Stimulated activated effector memory CD8-positive, alpha-beta T cell treated with anti-CD3 and anti-CD28 coated beads, Interleukin-12 subunit alpha, Interleukin-12 subunit beta, amount 100 ng/mL, for 72 hours (primary cell): ENCODE measurements at regions not wholly inside any gene's neighbourhood (a gene's known extent, or its start where the extent isn't known, plus 50 kb on each side); places are given as distances from the start of the nearest gene placed in this dataset.

Experiments
- ATAC-seq: fragments of 150-1000 bp; cut with Tn5 transposase; 2 replicates; pipeline ENCODE4 v1.10.0; 2021
- DNase-seq, 2 donors: peaks; one replicate each; pipeline ENCODE4 v3.0.0; 2021 to 2022; ENCODE audit warnings: low spot score in 2 of 2
- H3K27ac Mint-ChIP-seq: one replicate; pipeline ENCODE4 v1.8.0; 2022; ENCODE audit warnings: mild to moderate bottlenecking, mixed read lengths
- H3K36me3 Mint-ChIP-seq: one replicate; pipeline ENCODE4 v1.8.0; 2022; ENCODE audit warnings: mild to moderate bottlenecking, mixed read lengths
- H3K4me1 Mint-ChIP-seq: one replicate; pipeline ENCODE4 v1.8.0; 2022; ENCODE audit warnings: mixed read lengths
- H3K4me3 Mint-ChIP-seq: one replicate; pipeline ENCODE4 v1.8.0; 2022; ENCODE audit warnings: mild to moderate bottlenecking, mixed read lengths
- H3K9me3 Mint-ChIP-seq: one replicate; pipeline ENCODE4 v1.8.0; 2022; ENCODE audit warnings: mixed read lengths

GRCh38 chr13:105825071-105825470, 710.4 kb downstream of the EFNB2 start:
- ATAC-seq = no peak
- H3K36me3 Mint-ChIP-seq = no peaks in the 10 kb centered on the region
- H3K27ac Mint-ChIP-seq = no peak overlapping the region
- H3K4me1 Mint-ChIP-seq = no peaks in the 10 kb centered on the region
- DNase-seq = no peak
- no peak overlapping the region for H3K4me3 Mint-ChIP-seq
- peaks cover 7% of the 10 kb centered on the region for H3K9me3 Mint-ChIP-seq

- no peaks in the 10 kb centered on the region for H3K36me3 Mint-ChIP-seq
- ATAC-seq (no peak), DNase-seq (no peak)
- H3K4me3 Mint-ChIP-seq = no peak overlapping the region
- H3K9me3 Mint-ChIP-seq = peaks cover 7% of the 10 kb centered on the region
- no peaks in the 10 kb centered on the region for H3K4me1 Mint-ChIP-seq
- H3K27ac Mint-ChIP-seq = no peak overlapping the region
These were observed 714.1 kb downstream of the EFNB2 start for GRCh38 chr13:105821337-105821736.

GRCh38 chr13:105820415-105820814, 715.0 kb downstream of the EFNB2 start:
- Mint-ChIP-seq H3K9me3 (peaks cover 7% of the 10 kb centered on the region), H3K36me3 (no peaks in the 10 kb centered on the region), H3K4me1 (no peaks in the 10 kb centered on the region), H3K27ac (no peak overlapping the region), H3K4me3 (no peak overlapping the region)
- no peak for ATAC-seq
- DNase-seq = no peak

DNA sequence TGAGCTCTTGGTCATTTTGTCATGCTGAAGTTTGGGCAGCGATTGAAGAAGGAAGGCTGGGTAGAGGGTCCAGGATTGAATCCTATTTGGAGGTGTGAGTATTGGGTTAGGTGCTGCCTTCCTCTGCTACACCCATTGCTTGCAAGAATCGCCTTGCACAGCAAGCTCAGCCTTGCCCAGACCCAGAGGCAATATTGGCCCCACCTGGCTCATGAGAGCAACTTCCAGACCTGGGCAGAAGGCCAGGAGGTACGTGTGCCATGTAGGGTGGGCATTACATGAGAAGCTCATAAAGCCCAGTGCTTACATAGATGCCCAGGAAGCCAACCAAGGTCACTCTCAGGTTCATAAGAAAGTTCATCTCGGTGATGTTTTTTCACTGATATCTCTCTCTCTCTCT, 718.0 kb downstream of the EFNB2 start:
- Mint-ChIP-seq H3K9me3 (peaks cover 1% of the 10 kb centered on the region), H3K4me1 (no peaks in the 10 kb centered on the region), H3K27ac (no peak overlapping the region), H3K4me3 (no peak overlapping the region), H3K36me3 (no peaks in the 10 kb centered on the region)
- ATAC-seq = no peak
- DNase-seq = no peak

- H3K9me3 Mint-ChIP-seq = no peaks in the 10 kb centered on the region
- H3K4me3 Mint-ChIP-seq = no peak overlapping the region
- DNase-seq = no peak
- H3K27ac Mint-ChIP-seq = no peak overlapping the region
- no peaks in the 10 kb centered on the region for H3K4me1 Mint-ChIP-seq
- ATAC-seq = no peak
- no peaks in the 10 kb centered on the region for H3K36me3 Mint-ChIP-seq
These were observed 718.5 kb downstream of the EFNB2 start for GRCh38 chr13:105816994-105817393.

DNA sequence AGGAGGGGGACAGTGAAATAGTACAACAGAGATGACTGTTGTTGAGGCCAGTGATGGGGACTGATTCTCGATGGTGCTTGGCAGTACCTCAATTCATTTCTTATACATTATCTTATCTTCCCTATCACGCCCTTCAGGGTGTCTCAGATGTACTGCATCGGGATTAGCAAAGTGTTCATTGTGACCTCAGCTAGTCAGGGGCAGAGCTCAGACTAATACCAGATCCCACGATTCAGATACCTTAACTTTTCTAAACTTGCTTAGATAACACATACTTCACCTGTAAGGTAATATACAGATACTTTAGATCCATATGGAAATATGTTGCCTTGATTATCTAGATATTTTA, 720.6 kb downstream of the EFNB2 start:
- DNase-seq (no peak), ATAC-seq (no peak)
- Mint-ChIP-seq H3K4me3 (no peak overlapping the region), H3K27ac (no peak overlapping the region), H3K36me3 (no peaks in the 10 kb centered on the region), H3K9me3 (peaks cover 3% of the 10 kb centered on the region), H3K4me1 (no peaks in the 10 kb centered on the region)

GRCh38 chr13:105814219-105814901, 721.1 kb downstream of the EFNB2 start:
- H3K4me3 Mint-ChIP-seq = no peak overlapping the region
- no peak overlapping the region for H3K27ac Mint-ChIP-seq
- no peaks in the 10 kb centered on the region for H3K36me3 Mint-ChIP-seq
- DNase-seq (no peak), ATAC-seq (no peak)
- peaks cover 6% of the 10 kb centered on the region for H3K9me3 Mint-ChIP-seq
- no peaks in the 10 kb centered on the region for H3K4me1 Mint-ChIP-seq

DNA sequence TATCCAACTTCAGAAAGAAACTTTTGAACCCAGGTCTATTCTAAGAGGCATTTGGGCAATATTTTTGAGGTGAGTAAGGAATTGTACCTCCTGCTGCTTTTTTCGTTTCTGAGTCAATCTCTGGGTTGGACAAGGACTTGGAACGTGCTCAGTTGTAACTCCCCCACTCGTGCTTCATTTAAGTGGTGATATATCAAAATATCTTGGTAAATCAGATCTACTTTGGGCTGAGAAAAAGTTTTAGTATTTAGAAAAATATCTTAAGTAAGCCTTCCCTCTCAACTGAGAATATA, 728.9 kb downstream of the EFNB2 start:
- no peak for ATAC-seq
- H3K36me3 Mint-ChIP-seq = no peaks in the 10 kb centered on the region
- DNase-seq = no peak
- peaks cover 11% of the 10 kb centered on the region for H3K9me3 Mint-ChIP-seq
- H3K4me1 Mint-ChIP-seq = no peaks in the 10 kb centered on the region
- no peak overlapping the region for H3K27ac Mint-ChIP-seq
- H3K4me3 Mint-ChIP-seq = no peak overlapping the region

DNA sequence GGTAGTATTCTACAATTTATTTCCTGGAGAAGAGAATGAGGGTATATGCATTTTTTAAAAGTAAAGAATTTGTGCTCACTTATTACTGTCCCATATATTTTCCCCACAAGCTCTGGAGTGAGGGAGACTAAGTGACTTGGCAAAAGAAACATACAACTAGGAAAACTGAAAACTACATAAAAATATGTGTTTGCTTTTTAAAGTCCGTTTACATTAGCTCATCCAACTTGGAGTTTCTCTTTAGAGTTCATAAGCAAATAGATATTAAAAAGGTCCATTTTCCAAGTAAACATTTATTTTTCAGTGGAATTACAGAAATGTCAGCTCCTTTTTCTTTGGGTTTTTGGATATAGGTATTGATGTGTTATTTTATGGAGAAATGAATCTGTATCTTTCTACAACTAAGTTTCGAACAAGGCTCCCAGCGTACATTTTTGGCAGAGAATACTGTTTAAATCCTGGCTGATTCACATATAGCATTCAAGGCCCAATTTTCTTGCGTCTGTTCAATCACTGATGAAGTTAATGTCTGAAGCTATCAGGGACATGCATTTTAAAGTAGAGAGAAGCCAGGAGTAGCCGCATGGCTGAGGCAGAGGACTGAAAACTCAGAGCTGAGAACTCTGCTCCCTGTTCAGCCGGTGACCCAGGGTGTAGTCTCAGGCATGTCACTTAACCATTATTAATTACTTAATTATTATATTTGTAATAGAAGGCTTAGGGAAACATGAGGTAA, 729.4 kb downstream of the EFNB2 start:
- ATAC-seq = no peak

DNA sequence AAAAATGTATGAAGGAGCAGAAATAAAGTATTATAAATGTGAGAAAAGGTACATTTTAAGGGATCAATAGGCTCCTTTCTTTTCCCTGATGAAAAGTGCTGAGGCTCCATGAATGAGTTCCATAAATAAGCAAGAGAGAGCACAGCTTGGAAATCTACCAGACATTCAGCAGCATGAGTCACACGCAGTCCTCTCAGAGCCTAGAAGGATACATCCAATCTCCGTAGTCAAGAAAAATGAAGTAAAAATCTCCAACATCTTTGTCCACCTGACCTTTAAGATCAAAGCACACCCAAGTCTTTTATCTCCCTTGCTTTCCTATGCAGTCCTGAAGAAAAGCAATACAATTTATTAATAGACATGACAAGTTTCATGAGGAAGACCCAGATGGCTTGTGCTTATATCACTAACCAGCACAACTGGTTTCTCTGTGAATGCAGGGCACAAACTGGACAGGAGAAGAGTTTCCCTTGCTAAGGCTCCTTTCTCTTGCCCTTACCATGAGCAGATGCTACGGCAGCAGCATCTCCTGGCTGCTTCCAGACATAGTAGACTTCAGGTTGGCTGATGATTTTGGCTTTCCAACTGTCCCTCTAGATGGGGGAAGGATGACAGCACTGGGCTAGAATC, 730.8 kb downstream of the EFNB2 start:
- no peak overlapping the region for H3K4me3 Mint-ChIP-seq
- H3K36me3 Mint-ChIP-seq = no peaks in the 10 kb centered on the region
- no peak for ATAC-seq
- H3K9me3 Mint-ChIP-seq = peaks cover 8% of the 10 kb centered on the region
- H3K27ac Mint-ChIP-seq = no peak overlapping the region
- no peaks in the 10 kb centered on the region for H3K4me1 Mint-ChIP-seq
- no peak for DNase-seq

More for the DNA sequence above, 729.4 kb downstream of the EFNB2 start:
- H3K36me3 Mint-ChIP-seq = no peaks in the 10 kb centered on the region
- peaks cover 11% of the 10 kb centered on the region for H3K9me3 Mint-ChIP-seq
- no peaks in the 10 kb centered on the region for H3K4me1 Mint-ChIP-seq
- no peak for DNase-seq
- no peak overlapping the region for H3K4me3 Mint-ChIP-seq
- H3K27ac Mint-ChIP-seq = no peak overlapping the region

- Mint-ChIP-seq H3K9me3 (peaks cover 6% of the 10 kb centered on the region), H3K36me3 (no peaks in the 10 kb centered on the region), H3K27ac (no peak overlapping the region), H3K4me1 (no peaks in the 10 kb centered on the region), H3K4me3 (no peak overlapping the region)
- ATAC-seq (no peak), DNase-seq (no peak)
These were observed 736.3 kb downstream of the EFNB2 start for GRCh38 chr13:105799155-105799554.

GRCh38 chr13:105798541-105798940, 736.9 kb downstream of the EFNB2 start:
- peaks cover 8% of the 10 kb centered on the region for H3K9me3 Mint-ChIP-seq
- no peak for DNase-seq
- no peaks in the 10 kb centered on the region for H3K36me3 Mint-ChIP-seq
- ATAC-seq = no peak
- H3K4me1 Mint-ChIP-seq = no peaks in the 10 kb centered on the region
- H3K4me3 Mint-ChIP-seq = no peak overlapping the region
- H3K27ac Mint-ChIP-seq = no peak overlapping the region

DNA sequence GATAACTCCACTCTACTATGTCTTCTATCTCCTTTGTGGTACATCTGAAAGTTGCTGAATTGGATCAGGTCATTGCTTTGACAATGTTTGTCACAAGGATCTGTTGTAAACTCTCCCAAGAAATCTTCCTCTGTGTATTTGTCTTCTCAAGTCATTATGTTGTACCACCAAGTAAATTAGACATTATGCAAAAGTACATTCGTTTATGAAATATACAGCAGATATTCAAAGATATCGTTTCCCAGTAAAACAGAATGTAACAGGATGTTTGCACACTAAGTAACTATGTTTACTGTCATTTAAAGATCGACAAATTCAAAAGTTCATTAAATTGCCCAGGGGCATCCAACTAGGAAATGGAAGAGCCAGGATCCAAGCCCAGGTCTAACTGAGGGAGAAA, 739.4 kb downstream of the EFNB2 start:
- no peak overlapping the region for H3K4me3 Mint-ChIP-seq
- no peaks in the 10 kb centered on the region for H3K4me1 Mint-ChIP-seq
- H3K36me3 Mint-ChIP-seq = no peaks in the 10 kb centered on the region
- peaks cover 14% of the 10 kb centered on the region for H3K9me3 Mint-ChIP-seq
- no peak overlapping the region for H3K27ac Mint-ChIP-seq
- DNase-seq (no peak), ATAC-seq (no peak)

GRCh38 chr13:105790923-105791322, 744.5 kb downstream of the EFNB2 start:
- H3K9me3 Mint-ChIP-seq = peaks cover 18% of the 10 kb centered on the region
- no peak overlapping the region for H3K4me3 Mint-ChIP-seq
- H3K36me3 Mint-ChIP-seq = no peaks in the 10 kb centered on the region
- ATAC-seq (no peak), DNase-seq (no peak)
- no peak overlapping the region for H3K27ac Mint-ChIP-seq
- no peaks in the 10 kb centered on the region for H3K4me1 Mint-ChIP-seq

DNA sequence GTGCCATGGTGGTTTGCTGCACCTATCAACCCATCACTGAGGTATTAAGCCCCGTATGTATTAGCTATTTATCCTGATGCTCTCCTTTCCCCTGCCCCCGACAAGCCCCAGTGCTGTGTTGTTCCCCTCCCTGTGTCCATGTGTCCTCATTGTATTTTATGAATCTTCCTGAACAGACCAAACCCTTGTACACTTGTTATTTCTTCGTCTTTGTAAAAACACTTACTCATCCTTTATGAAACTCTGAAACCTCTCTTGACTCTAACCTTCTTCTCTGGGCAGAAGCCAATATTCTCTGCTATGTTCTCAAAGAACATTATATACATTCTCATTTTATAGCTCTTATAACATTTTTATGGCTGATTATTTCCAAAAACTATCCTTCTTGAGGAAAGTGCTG, 746.9 kb downstream of the EFNB2 start:
- ATAC-seq (no peak), DNase-seq (no peak)
- H3K9me3 Mint-ChIP-seq = peaks cover 12% of the 10 kb centered on the region
- no peaks in the 10 kb centered on the region for H3K4me1 Mint-ChIP-seq
- no peak overlapping the region for H3K27ac Mint-ChIP-seq
- no peaks in the 10 kb centered on the region for H3K36me3 Mint-ChIP-seq
- H3K4me3 Mint-ChIP-seq = no peak overlapping the region

GRCh38 chr13:105787632-105788031, 747.8 kb downstream of the EFNB2 start:
- Mint-ChIP-seq H3K27ac (no peak overlapping the region), H3K36me3 (no peaks in the 10 kb centered on the region), H3K4me1 (no peaks in the 10 kb centered on the region), H3K9me3 (peaks cover 9% of the 10 kb centered on the region), H3K4me3 (no peak overlapping the region)
- no peak for ATAC-seq
- DNase-seq = no peak
